GM19452 (cell line): ENCODE measurements at regions not wholly inside any gene's neighbourhood (a gene's known extent, or its start where the extent isn't known, plus 50 kb on each side); places are given as distances from the start of the nearest gene placed in this dataset.

Experiments used
- ATAC-seq: cut with Tn5 transposase; IDR thresholded peaks from one replicate; pipeline ENCODE4 v1.9.1; 2021; ENCODE audit not compliant: unreplicated experiment

DNA sequence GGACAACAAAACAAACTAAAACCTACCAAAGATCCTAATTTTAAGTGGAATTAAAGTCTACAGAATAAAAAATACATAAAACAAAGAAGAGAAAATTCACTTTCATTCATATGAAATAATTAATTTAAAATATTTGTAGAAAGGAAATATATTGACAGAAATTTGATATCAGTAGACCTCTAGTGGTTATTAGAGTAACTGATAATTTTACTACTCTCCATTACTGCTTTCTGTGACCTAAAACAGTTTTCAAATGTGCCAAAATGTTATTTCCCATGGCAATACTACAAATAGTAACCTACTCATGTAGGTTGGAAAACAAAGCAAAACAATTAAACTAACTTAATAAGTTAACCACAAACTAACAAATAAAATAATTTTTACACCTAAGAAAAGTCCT is 147.1 kb downstream of the NOL4 start:
- ATAC-seq, result no peak

DNA sequence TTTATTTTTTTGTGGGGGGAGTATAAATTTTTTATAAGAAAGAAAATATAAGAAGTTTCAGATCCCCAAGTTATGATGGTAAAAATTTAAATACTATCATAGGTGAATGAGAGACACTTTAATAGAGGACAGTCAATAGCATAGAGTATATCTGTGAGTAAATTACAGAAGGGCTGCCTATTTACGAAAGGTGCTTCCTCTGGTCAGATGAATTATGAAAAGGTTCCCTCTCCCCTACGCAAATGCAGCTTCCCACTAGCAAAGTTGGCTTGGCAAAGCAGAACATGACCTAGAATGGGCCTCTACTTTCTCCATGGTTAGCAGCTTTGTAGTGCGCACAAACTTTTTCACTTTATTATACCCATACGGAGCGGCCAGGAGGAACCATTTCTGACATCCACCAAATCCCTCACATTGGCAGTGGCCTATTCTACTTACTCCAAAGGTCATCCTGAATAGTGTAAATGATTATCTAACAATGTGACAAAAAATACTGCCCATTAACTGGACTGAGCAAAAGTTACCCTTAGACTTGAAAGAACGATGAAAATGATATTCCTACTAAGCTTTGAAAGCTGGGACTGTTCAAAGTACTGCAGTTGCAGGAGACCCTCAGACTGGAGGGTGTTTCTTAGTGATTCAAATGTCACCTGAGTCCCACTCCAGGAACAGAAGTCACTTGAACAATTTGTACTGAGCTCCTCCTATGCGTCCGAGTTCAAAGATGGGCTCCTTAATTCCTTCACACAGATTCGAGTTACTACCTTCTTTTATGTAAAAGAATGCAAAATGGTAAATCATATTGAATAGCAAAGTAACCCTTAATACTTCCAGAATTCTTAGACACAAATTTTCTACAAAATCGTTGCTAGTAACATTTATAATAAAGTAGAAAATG is 148.5 kb downstream of the NOL4 start:
- ATAC-seq, result no peak

- no peak for ATAC-seq
Observed at GRCh38 chr18:34061226-34061625, 163.5 kb downstream of the NOL4 start.

DNA sequence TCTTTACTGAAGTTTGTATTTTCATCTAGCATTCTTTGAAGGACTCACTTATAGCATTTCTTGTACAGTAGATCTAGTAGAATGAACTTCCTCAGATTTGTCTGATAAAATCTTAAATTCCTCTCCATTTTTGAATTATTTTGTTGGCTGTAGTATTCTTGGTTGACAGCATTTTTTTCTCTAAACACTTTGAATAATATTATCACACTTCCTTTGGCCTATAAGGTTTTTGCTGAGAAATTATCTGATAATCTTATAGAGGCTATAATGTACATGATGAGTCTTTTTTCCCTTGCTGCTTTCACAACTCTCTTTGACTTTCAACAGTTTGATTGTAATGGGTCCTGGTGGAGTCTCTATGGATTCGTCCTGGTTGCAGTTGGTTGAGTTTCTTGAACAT is 169.5 kb downstream of the NOL4 start:
- no peak for ATAC-seq

- no peak for ATAC-seq
Observed at GRCh38 chr18:34050661-34051060, 174.1 kb downstream of the NOL4 start.

GRCh38 chr18:34049511-34049910 is 175.2 kb downstream of the NOL4 start:
- no peak for ATAC-seq

DNA sequence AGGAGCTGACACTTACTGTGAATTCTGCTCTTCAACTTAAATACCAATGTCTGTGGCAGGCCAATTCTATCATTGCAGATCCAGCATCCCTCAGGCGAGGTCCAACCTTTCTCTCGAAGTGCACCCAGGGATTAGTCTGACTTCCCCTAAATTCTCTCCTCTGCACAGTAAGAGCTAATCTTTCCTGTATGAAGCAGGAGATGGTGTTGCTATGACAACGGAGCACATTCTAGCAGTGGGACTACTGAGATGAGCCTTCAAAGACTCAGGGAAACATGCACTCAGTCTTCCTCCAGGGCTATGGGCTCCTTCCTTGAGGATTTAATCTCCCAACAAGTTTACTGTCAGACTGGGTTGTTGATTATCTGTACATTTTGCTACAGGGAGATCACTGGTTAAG is 176.3 kb downstream of the NOL4 start:
- no peak for ATAC-seq

- ATAC-seq, result no peak
Observed at GRCh38 chr18:34042423-34043146, 182.1 kb downstream of the NOL4 start.

- no peak for ATAC-seq
Observed at GRCh38 chr18:34039611-34040010, 185.1 kb downstream of the NOL4 start.

DNA sequence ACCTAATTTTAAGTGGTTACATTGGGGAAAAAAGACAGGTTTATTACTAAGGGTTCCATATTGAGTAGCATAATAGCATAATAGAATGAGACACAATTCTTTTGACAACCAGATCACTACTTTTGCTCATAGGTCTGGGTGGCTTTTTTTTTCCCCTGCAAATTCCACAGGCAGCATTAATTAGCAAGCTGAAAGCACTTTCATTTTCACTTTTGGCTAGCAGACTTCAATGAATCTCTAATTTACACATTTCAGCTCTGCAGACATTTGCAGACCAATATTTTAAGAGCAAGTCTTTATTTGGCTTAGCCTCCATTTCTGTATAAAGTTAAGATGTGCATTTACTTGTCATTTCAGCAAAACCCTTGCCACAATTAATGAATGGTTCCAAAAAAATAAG is 185.5 kb downstream of the NOL4 start:
- ATAC-seq, result no peak

DNA sequence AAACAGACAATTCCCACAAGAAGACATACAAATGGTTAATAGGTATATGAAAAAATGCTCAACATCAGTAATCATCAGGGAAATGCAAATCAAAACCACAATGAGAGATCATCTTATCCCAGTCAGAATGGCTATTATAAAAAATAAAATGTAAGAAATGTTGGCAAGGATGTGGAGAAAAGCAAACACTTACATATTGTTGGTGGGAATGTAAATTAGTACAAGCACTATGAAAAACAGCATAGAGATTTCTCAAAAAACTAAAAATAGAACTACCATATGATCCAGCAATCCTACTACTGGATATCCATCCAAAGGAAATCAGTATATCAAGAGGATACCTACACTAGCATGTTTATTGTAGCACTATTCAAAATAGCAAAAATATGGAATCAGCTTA is 186.6 kb downstream of the NOL4 start:
- no peak for ATAC-seq

GRCh38 chr18:34033968-34034367 is 190.7 kb downstream of the NOL4 start:
- ATAC-seq, result no peak

GRCh38 chr18:34031810-34032209 is 192.9 kb downstream of the NOL4 start:
- ATAC-seq, result no peak

DNA sequence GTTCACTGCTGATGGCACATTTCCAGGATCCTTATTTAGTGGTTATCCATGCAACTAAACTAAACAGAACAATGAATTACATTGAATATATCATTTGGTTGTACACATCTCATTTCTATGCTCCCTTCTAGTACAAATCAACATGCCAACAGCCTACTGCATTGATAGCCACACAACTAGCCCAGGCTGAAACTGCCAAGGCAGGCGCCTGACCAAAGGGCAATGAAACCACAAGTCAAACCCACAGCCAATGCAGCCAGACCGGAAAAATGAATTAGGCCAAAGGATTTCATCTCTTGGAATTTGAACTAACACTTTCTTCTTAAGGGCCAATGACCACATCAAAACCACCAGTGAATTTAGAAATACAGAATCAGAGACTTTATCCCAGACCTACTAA is 196.4 kb downstream of the NOL4 start:
- ATAC-seq, result no peak

- no peak for ATAC-seq
Observed at GRCh38 chr18:34025191-34025801, 199.4 kb downstream of the NOL4 start.

DNA sequence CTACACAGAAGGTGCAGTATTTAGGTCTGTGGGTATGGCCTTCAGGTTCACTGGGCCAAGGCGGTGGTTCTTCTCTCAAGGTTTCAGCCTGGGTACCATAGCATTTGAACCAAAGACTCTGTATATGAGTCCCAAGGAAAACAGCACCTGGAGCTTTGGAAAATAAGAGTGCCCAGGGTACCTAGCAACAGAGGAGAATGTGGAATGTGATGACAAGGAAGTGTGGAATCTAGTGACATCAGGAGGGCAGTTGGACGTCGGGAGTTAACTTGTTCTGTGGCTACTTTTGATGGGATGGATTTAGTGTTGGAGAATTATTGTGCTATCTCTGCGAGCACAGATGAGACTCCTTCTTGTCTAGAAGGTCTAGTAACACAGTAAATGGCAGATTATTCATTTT is 201.2 kb downstream of the NOL4 start:
- no peak for ATAC-seq

GRCh38 chr18:34018336-34018735 is 206.4 kb downstream of the NOL4 start:
- no peak for ATAC-seq

GRCh38 chr18:34003687-34004086 is 221.0 kb downstream of the NOL4 start:
- ATAC-seq, result no peak

DNA sequence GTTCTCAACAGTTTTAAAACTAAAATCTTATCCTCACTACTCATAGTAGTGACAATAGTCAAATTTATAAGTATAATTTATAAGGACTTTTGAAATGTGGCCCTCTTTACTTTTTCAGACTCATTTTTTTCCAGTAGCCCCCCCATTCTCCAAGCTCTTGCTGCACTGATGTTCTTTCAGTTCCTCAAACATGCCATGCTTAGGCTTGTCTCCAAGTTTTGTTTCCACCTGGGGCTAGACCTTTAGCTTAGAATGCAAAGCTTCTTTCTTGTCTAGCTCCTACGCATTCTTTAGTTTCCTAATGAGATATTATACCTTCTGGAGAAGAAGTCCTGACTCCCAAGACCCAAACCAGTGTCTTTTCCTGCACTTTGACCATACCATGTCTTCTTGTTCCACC is 222.6 kb downstream of the NOL4 start:
- no peak for ATAC-seq

- ATAC-seq, result no peak
Observed at GRCh38 chr18:34001376-34001775, 223.3 kb downstream of the NOL4 start.

DNA sequence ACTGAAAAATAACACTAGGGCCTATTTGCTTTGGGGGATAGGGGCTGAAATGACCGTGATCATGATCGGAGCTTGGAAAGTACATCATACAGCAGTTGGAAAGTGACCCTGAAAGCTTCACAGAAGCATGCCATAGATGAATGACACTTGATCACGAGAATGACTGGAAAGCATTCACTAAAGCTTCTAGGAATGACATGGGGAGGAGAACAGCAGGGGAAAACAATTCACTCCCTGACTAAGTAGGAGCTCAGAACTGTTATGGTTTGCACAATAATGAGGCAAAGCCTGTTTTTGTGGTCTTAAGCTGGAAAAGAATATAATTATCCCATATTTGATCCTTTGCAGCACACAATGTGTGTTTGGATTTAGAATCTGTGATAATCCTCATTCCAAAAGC is 237.5 kb downstream of the NOL4 start:
- no peak for ATAC-seq

- ATAC-seq, result no peak
Observed at GRCh38 chr18:33983126-33983525, 241.6 kb downstream of the NOL4 start.
